NOMO-1 treated with DMSO at 0.1 percent for 48 hours (cell line): ENCODE measurements at regions not wholly inside any gene's neighbourhood (a gene's known extent, or its start where the extent isn't known, plus 50 kb on each side); places are given as distances from the start of the nearest gene placed in this dataset.

Source experiments
- DNase-seq: peaks from one replicate; lab custom pipeline; 2025; ENCODE audit not compliant: unreplicated experiment; lab: John Stamatoyannopoulos, UW

- DNase-seq = no peak
Observed at GRCh38 chr1:63173161-63173560, 149.2 kb upstream of the FOXD3 start.

DNA sequence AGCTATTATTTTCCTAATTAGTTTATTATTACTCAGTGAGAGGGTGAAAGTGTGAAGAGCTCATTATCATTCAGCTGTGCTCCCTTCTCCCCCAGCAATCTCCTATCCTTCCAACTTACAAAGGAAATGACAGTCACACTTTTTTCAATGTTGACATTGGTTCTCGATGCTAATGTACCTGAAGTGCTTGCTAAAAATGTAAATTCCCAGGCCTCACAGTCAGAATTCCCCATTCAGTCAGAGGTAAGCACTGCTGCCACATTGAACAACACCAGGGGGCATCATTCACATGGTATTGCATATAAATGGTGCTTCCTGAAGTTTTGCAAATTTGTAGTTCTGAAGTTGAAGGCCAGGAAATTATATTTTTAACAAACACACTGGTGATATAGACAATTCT, 132.7 kb upstream of the FOXD3 start:
- no peak for DNase-seq

- DNase-seq = no peak
Observed at GRCh38 chr1:63190171-63190570, 132.2 kb upstream of the FOXD3 start.

DNA sequence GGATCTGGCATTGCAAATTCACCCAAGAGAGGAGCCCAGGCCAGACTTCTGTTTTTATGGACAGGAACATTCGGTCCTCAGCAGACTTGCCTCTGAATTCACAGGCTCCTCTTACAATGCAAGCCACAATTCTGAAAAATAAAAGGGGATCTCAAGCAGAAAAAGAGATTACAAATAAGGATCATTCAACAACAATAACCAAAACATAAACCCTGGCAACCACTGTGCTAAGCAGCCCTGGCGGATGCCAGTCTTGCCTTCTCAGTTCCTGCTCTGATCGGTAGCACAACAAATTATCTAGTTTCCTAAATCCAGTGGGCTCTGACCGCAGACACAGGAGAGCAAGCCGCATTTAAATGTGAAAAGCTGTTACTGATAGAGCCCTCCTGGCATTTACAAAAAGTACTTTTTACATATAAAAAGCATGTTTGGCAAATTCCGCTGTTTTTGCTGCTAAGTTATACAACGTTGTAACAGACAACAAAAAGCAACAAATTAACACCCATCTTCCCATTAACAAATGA, 123.4 kb upstream of the FOXD3 start:
- no peak for DNase-seq

GRCh38 chr1:63199706-63200335, 122.5 kb upstream of the FOXD3 start:
- DNase-seq = no peak

GRCh38 chr1:63200676-63201075, 121.7 kb upstream of the FOXD3 start:
- no peak for DNase-seq

DNA sequence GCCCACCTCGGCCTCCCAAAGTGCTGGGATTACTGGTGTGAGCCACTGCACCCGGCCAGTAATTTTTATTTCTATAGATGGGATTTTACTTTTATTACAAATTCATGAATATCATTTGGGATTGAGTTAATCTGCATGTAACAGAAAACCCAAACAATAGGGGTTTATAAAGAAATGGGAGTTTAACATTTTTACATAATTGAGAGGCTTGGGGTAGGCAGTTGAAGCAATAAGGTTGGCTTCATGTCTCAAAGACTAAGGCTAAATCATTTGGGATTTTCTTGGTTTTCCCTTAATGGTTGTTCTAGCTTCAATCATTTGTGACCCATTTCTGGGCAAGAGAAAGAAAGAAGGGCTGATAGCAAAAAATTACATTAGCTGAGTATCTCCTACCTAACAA, 118.7 kb upstream of the FOXD3 start:
- no peak for DNase-seq

- no peak for DNase-seq
Observed at GRCh38 chr1:63205776-63206175, 116.6 kb upstream of the FOXD3 start.

GRCh38 chr1:63214553-63214952, 107.8 kb upstream of the FOXD3 start:
- no peak for DNase-seq

GRCh38 chr1:63223426-63223825, 98.9 kb upstream of the FOXD3 start:
- no peak for DNase-seq

DNA sequence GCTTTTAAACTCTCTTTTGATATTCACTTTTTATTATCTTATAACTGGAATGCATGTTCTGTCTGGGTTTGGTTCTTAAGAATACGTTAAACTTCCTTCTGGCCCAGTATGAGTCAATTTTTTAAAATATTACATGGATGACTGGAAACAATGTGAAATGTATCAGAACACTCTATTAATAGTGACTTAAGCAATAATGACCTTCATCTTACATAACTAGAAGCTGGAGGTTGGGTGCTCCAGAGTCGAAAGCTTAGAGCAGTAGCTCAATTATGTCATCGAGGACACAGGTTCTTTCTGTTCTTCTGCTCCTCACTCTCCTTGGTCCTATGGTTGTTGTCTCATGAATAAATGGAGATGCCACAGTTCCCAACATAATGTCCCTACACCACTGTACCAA, 91.6 kb upstream of the FOXD3 start:
- DNase-seq = no peak

GRCh38 chr1:63238721-63239120, 83.6 kb upstream of the FOXD3 start:
- no peak for DNase-seq

DNA sequence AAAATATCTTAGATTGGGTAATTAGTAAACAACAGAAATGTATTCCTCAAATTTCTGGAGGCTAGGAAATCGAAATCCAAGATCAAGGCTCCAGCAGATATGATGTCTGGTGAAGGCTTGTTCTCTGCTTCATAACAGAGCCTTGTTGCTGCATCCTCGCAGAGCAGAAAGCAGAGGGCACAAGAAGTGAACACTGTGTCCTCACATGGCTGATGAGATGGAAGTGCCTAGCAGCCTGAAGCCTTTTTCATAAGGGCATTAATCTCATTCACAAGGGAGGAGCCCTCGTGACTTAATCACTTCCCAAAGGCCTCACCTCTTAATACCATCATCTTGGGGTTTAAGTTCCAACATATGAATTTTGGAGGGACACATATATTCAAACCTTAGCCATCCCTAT, 77.2 kb upstream of the FOXD3 start:
- no peak for DNase-seq

- DNase-seq = no peak
Observed at GRCh38 chr1:63248216-63248615, 74.2 kb upstream of the FOXD3 start.

DNA sequence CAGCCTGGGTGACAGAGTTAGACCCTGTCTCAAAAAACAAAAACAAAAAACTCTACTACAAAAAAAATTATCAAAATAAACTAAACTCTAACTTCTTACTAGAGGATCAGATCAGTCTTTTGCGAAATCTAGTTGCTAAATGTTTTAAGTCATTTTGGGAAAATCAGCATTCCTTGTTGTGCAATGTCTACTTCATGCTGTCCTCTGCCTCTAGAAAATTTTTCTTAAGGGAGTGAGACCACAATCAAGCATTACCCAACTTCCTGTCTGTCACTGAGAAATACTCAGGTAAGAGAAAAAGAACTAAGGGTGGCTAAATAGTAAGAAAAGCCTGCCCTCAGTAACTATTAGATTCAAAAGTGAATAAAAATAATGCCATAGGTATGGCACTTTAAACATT, 67.2 kb upstream of the FOXD3 start:
- DNase-seq = no peak

GRCh38 chr1:63261736-63262458, 60.5 kb upstream of the FOXD3 start:
- peak; percentile 15 for DNase-seq

DNA sequence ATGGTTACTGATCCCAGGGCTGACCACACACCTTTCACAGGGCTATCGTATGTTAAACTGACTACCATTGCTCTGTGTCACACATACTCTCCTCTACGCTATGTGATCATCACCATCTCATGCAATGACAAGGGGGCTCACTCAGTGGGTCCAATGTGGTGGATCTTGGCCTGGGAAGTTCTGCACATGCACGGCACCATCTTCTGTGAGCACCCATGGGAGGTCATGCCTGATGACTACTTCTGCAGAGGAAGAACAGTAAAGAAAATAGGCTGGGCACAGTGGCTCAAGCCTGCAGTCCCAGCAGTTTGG, 60.0 kb upstream of the FOXD3 start:
- DNase-seq = no peak

DNA sequence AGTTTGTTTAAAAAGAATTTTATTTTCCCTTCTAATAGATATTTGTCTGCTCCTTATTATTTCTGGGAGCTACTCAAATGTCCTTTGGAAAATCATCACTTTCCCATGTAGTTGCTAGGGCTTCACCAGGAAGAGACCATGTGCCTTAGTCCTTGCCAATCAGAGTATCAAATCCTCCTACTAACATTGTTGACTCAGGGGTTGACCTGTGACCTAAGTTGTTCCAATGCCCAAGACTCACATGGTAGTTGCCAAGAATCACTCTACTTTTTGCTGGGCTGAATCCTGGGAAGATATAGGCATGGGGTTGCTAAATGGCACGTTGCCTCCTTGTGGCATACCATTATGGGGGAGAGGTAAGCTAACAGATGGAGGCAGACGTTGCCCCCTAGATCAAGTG, 58.2 kb upstream of the FOXD3 start:
- no peak for DNase-seq

GRCh38 chr1:63266857-63267256, 55.5 kb upstream of the FOXD3 start:
- no peak for DNase-seq

DNA sequence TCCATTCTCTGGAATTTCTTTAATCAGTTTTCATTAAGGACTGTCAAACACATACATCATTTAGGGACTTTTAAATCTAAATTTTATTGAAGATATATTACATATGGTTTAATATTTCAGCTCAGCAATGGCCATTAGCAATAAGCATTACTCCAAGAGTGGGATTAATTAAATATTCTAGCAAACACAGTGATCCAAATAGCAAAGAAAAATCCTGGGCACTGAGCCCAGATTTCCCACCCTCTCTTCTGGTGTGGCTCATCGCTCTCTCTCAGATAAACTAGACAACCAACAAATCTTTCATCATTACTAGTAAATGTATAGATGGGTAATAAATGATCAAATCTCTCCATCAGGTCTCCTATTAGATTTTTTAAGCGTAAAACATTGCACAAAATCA, 53.5 kb upstream of the FOXD3 start:
- DNase-seq = no peak

GRCh38 chr1:63269571-63269970, 52.8 kb upstream of the FOXD3 start:
- DNase-seq = no peak
